SKM-1 (cell line): ENCODE measurements at regions not wholly inside any gene's neighbourhood (a gene's known extent, or its start where the extent isn't known, plus 50 kb on each side); places are given as distances from the start of the nearest gene placed in this dataset.
"Not testable (repeated sequence)": the region's sequence is repeated elsewhere in the genome, so short reads cannot be mapped to it uniquely, and the experiment has no call there.

ENCODE experiments used
- DNase-seq: peaks from one replicate; lab custom pipeline; 2025; ENCODE audit not compliant: unreplicated experiment; lab: John Stamatoyannopoulos, UW

- DNase-seq: no peak
Measured at GRCh38 chr20:17837179-17837578, 131.4 kb downstream of the SNX5 start.

- no peak for DNase-seq
Measured at GRCh38 chr20:17836303-17836861, 132.2 kb downstream of the SNX5 start.

GRCh38 chr20:17835934-17836300, 132.7 kb downstream of the SNX5 start:
- no peak for DNase-seq

GRCh38 chr20:17835240-17835933, 133.2 kb downstream of the SNX5 start:
- no peak for DNase-seq

GRCh38 chr20:17834804-17835203, 133.8 kb downstream of the SNX5 start:
- no peak for DNase-seq

GRCh38 chr20:17833036-17833674, 133.4 kb downstream of the BANF2 start:
- no peak for DNase-seq

GRCh38 chr20:17832236-17832915, 132.6 kb downstream of the BANF2 start:
- no peak for DNase-seq

- no peak for DNase-seq
Measured at GRCh38 chr20:17828598-17829144, 128.9 kb downstream of the BANF2 start.

GRCh38 chr20:17827759-17828559, 128.2 kb downstream of the BANF2 start:
- no peak for DNase-seq

GRCh38 chr20:17827079-17827478, 127.3 kb downstream of the BANF2 start:
- no peak for DNase-seq

- DNase-seq: no peak
Measured at GRCh38 chr20:17825960-17826843, 126.4 kb downstream of the BANF2 start.

GRCh38 chr20:17825252-17825959, 125.6 kb downstream of the BANF2 start:
- DNase-seq: no peak

GRCh38 chr20:17824676-17825251, 125.0 kb downstream of the BANF2 start:
- DNase-seq: no peak

- no peak for DNase-seq
Measured at GRCh38 chr20:17823409-17824144, 123.8 kb downstream of the BANF2 start.

- DNase-seq: no peak
Measured at GRCh38 chr20:17822540-17823408, 123.0 kb downstream of the BANF2 start.

- no peak for DNase-seq
Measured at GRCh38 chr20:17822039-17822438, 122.3 kb downstream of the BANF2 start.

- not testable (repeated sequence) for DNase-seq
Measured at GRCh38 chr20:17821606-17822005, 121.8 kb downstream of the BANF2 start.
